ENCODE measurements at regions not wholly inside any gene's neighbourhood (a gene's known extent, or its start where the extent isn't known, plus 50 kb on each side); places are given as distances from the start of the nearest gene placed in this dataset.
"Not testable (repeated sequence)": the region's sequence is repeated elsewhere in the genome, so short reads cannot be mapped to it uniquely, and the experiment has no call there.

DNA sequence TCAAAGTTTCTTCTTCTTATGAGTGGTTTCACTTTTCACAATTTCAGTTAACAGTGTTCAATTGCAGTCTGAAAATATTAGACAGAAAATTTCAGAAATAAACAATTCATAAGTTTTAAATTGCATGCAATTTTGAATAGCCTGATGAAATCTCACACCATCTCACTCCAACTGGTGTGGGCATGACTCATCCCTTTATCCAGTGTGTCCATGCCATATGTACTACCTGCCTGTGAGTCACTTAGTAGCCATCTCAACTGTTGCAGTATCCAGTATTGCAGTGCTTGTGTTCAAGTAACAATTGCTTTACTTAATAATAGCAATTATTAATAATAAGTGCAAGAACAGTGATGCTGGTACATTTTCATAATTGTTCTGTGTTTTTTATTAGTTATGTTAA, 1202.5 kb downstream of the DSC3 start:
- Histone ChIP-seq H3K27ac (no peak overlapping the region), H3K36me3 (no peaks in the 10 kb centered on the region), H3K27me3 (no peaks in the 10 kb centered on the region), H3K4me1 (no peaks in the 10 kb centered on the region), H3K4me3 (no peak overlapping the region), H3K9me3 (no peaks in the 10 kb centered on the region)
- intact Hi-C loops (cut with DNase I) = no loop called here
- no peak for ATAC-seq
- no peak for TF ChIP-seq POLR2A (IDR thresholded peaks at IDR 0.05)
- TF ChIP-seq, protein P1, sequence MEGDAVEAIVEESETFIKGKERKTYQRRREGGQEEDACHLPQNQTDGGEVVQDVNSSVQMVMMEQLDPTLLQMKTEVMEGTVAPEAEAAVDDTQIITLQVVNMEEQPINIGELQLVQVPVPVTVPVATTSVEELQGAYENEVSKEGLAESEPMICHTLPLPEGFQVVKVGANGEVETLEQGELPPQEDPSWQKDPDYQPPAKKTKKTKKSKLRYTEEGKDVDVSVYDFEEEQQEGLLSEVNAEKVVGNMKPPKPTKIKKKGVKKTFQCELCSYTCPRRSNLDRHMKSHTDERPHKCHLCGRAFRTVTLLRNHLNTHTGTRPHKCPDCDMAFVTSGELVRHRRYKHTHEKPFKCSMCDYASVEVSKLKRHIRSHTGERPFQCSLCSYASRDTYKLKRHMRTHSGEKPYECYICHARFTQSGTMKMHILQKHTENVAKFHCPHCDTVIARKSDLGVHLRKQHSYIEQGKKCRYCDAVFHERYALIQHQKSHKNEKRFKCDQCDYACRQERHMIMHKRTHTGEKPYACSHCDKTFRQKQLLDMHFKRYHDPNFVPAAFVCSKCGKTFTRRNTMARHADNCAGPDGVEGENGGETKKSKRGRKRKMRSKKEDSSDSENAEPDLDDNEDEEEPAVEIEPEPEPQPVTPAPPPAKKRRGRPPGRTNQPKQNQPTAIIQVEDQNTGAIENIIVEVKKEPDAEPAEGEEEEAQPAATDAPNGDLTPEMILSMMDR (IDR thresholded peaks at IDR 0.05) = no peak
- no peak for DNase-seq

DNA sequence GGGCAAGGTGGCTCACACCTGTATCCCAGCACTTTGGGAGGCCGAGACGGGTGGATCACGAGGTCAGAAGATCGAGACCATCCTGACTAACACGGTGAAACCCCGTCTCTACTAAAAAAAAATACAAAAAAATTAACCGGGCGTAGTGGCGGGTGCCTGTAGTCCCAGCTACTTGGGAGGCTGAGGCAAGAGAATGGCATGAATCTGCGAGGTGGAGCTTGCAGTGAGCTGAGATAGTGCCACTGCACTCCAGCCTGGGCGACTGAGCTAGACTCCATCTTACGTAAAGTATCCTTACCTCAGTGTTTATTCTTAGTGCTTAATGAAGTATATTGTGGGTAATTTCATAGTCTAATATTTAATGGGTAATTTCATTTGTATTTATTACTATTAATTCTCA, 1203.6 kb downstream of the DSC3 start:
- DNase-seq, ATAC-seq: not testable (repeated sequence)
- WGBS, 4 donors = 86 to 93% (median 86%) methylated on average over 12 of the region's 12 CpGs

DNA sequence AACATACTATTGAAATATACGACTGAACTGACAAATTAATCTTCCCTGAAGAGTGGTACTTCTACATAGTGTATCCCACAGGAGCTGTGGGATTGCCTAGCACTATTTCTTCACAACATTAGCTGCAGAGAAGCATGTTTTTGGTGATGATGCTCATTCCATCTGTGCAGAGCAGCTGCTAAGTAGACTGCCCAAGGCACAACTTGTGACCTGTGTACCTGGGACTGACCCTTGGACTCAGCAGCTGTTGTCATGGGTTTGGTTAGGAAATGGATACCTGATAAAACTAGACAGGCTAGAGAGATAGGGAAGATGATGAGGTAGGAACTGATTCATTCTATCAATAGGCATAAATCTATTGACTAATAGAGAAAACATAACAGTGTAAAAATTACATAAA, 1204.0 kb downstream of the DSC3 start:
- TF ChIP-seq, protein P1 (IDR thresholded peaks at IDR 0.05) = no peak
- TF ChIP-seq POLR2A (IDR thresholded peaks at IDR 0.05) = no peak
- no peaks in the 10 kb centered on the region for H3K36me3 ChIP-seq
- WGBS, 4 donors = 82 to 94% (median 85%) methylated on average over 1 of the region's 1 CpG
- H3K9me3 ChIP-seq = no peaks in the 10 kb centered on the region
- ATAC-seq = no peak
- no peaks in the 10 kb centered on the region for H3K27me3 ChIP-seq
- intact Hi-C loops (cut with DNase I) = no loop called here
- no peak for DNase-seq
- H3K4me3 ChIP-seq = no peak overlapping the region
- no peaks in the 10 kb centered on the region for H3K4me1 ChIP-seq
- H3K27ac ChIP-seq = no peak overlapping the region

More for the DNA sequence above, 1203.6 kb downstream of the DSC3 start:
- intact Hi-C loops (cut with DNase I); H3K36me3 ChIP-seq; H3K4me3 ChIP-seq; H3K9me3 ChIP-seq; H3K4me1 ChIP-seq; H3K27ac ChIP-seq; H3K27me3 ChIP-seq: not testable (repeated sequence)

DNA sequence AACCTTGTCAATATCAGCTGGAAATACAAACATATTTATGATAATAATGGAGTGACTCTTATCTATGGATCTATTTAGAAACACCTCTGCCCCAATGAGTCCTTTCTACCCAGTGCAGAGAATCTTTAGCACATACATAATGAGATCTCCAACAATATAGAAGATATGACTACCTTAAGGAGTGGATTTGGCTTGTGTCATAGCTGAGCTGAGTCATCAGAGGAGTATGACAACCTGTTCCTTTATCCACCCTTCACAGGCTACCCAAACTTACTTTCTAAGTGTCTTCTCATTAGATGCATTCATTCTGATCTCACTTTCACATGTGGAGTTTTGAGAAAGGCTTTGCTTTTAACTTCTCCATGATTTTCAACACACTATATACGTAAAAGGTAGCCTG, 1218.9 kb downstream of the DSC3 start:
- Histone ChIP-seq H3K27me3 (no peaks in the 10 kb centered on the region), H3K9me3 (peaks cover 0 to 6% (median 0%) of the 10 kb centered on the region in 12 donors), H3K4me1 (no peaks in the 10 kb centered on the region), H3K27ac (no peak overlapping the region), H3K36me3 (no peaks in the 10 kb centered on the region), H3K4me3 (no peak overlapping the region)
- ATAC-seq (no peak), DNase-seq (no peak)
- TF ChIP-seq, protein P1 (IDR thresholded peaks at IDR 0.05) = no peak
- TF ChIP-seq POLR2A (IDR thresholded peaks at IDR 0.05) = no peak
- WGBS, 4 donors = 78 to 87% (median 84%) methylated on average over 1 of the region's 1 CpG
- intact Hi-C loops (cut with DNase I) = loop anchor here in 1 of 10 donors (10.0 kb wide), 1 partner anchor 61 kb away; no protein-coding TSS in a partner anchor

DNA sequence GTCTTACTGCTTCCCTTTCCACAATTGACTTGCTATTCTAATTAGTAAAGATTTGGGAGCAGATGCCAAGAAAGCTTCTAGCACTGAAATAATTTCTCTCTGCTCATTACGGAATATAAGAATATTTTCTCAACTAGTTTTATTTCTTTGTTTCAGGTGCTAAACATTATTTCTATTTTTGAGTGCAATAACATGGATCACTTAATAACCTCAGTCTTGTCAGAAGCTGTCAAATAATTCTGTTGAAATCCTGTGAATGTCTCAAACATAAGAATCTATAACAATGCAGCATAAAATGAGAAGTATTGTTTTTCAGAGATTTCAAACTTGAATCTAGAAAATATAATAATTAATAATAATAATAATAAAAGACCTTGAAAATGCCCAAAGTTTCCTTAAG, 1221.0 kb downstream of the DSC3 start:
- intact Hi-C loops (cut with DNase I) = loop anchor here in 1 of 10 donors (10.0 kb wide), 1 partner anchor 63 kb away; no protein-coding TSS in a partner anchor
- Histone ChIP-seq H3K27ac (no peak overlapping the region), H3K36me3 (no peaks in the 10 kb centered on the region), H3K4me3 (no peak overlapping the region), H3K4me1 (no peaks in the 10 kb centered on the region), H3K27me3 (no peaks in the 10 kb centered on the region), H3K9me3 (peaks cover 0 to 7% (median 0%) of the 10 kb centered on the region in 12 donors)
- 77 to 94% (median 85%) methylated on average over 1 of the region's 1 CpG for WGBS, 4 donors
- no peak for ATAC-seq
- TF ChIP-seq POLR2A (IDR thresholded peaks at IDR 0.05) = no peak
- TF ChIP-seq, protein P1 (IDR thresholded peaks at IDR 0.05) = no peak
- DNase-seq = no peak

All from heart left ventricle (tissue), 16 donors.